CD14-positive monocyte (primary cell): ENCODE measurements at regions not wholly inside any gene's neighbourhood (a gene's known extent, or its start where the extent isn't known, plus 50 kb on each side); places are given as distances from the start of the nearest gene placed in this dataset.
A peak's percentile ranks its signal among the peaks of the same experiment; 100 is the strongest.

Experiments used
- DNase-seq, 3 donors: peaks; one replicate each; pipeline ENCODE4 v3.0.0-alpha.2; 2011 to 2022
- H2AFZ ChIP-seq: 2 replicates; pipeline ENCODE4 v1.6.0; 2012; ENCODE audit warnings: mild to moderate bottlenecking, low read depth, low read length, inconsistent platforms; ENCODE audit not compliant: insufficient read depth, poor library complexity, severe bottlenecking
- H3K27ac ChIP-seq, 2 donors: 1 replicate in 1 of 2; 2 replicates in 1 of 2; pipeline ENCODE4 v1.5.1; 2012 to 2013; ENCODE audit warnings: low read length in 2 of 2, control low read depth in 1 of 2, inconsistent platforms in 1 of 2, low read depth in 1 of 2, mild to moderate bottlenecking in 1 of 2
- H3K27me3 ChIP-seq, 2 donors: one replicate each; pipeline versions ENCODE4 v1.6.0 to v1.6.1; 2011 to 2013; ENCODE audit warnings: low read length in 2 of 2; ENCODE audit not compliant: control insufficient read depth in 2 of 2, insufficient read depth in 2 of 2
- H3K36me3 ChIP-seq, 2 donors: replicated peaks in 1 of 2; 1 replicate in 1 of 2; 2 replicates in 1 of 2; pipeline versions ENCODE4 v1.5.1 to v1.6.1; 2012 to 2013; ENCODE audit warnings: low read length in 2 of 2, control low read depth in 1 of 2, inconsistent platforms in 1 of 2, mild to moderate bottlenecking in 1 of 2; ENCODE audit not compliant: insufficient read depth in 2 of 2, control insufficient read depth in 1 of 2
- H3K4me1 ChIP-seq, 2 donors: 1 replicate in 1 of 2; 2 replicates in 1 of 2; pipeline versions ENCODE4 v1.5.1 to v1.6.1; 2012 to 2013; ENCODE audit warnings: low read length in 2 of 2, control low read depth in 1 of 2, inconsistent platforms in 1 of 2, mild to moderate bottlenecking in 1 of 2, moderate library complexity in 1 of 2; ENCODE audit not compliant: insufficient read depth in 2 of 2, control insufficient read depth in 1 of 2
- H3K4me2 ChIP-seq: replicated peaks from 2 replicates; pipeline ENCODE3; 2012; ENCODE audit warnings: low read length, moderate library complexity, mild to moderate bottlenecking; ENCODE audit not compliant: poor library complexity, severe bottlenecking; ENCODE audit errors: extremely low read depth
- H3K4me3 ChIP-seq, 3 experiments: fragments of 200-600 bp in 1 of 3; sonication (generic) in 1 of 3; replicated peaks in 1 of 3; 1 replicate in 2 of 3; 2 replicates in 1 of 3; pipeline ENCODE4 v1.5.1; 2011 to 2013; ENCODE audit warnings: low read length in 3 of 3, mild to moderate bottlenecking in 3 of 3, control low read depth in 2 of 3, low read depth in 2 of 3, inconsistent platforms in 1 of 3, moderate library complexity in 1 of 3
- H3K79me2 ChIP-seq: 2 replicates; pipeline ENCODE4 v1.6.0; 2012; ENCODE audit warnings: mild to moderate bottlenecking, control low read depth, inconsistent platforms, low read length, moderate library complexity; ENCODE audit not compliant: insufficient read depth
- H3K9ac ChIP-seq: 2 replicates; pipeline ENCODE4 v1.6.0; 2017; ENCODE audit warnings: low read length, mild to moderate bottlenecking; ENCODE audit not compliant: insufficient read depth, poor library complexity, severe bottlenecking
- H3K9me3 ChIP-seq, 2 donors: replicated peaks in 1 of 2; 1 replicate in 1 of 2; 2 replicates in 1 of 2; pipeline versions ENCODE4 v1.5.1 to v1.6.1; 2012 to 2013; ENCODE audit warnings: low read length in 2 of 2, control low read depth in 1 of 2; ENCODE audit not compliant: control insufficient read depth in 1 of 2, insufficient read depth in 1 of 2
- H4K20me1 ChIP-seq: 2 replicates; pipeline ENCODE4 v1.6.0; 2012; ENCODE audit warnings: mild to moderate bottlenecking, low read length, control low read depth, moderate library complexity; ENCODE audit not compliant: insufficient read depth
- H3K27ac Mint-ChIP-seq, 7 donors: one replicate each; pipeline ENCODE4 v1.8.0; 2020; ENCODE audit warnings: mild to moderate bottlenecking in 7 of 7, mixed read lengths in 7 of 7, moderate library complexity in 6 of 7, inconsistent platforms in 2 of 7
- H3K27me3 Mint-ChIP-seq, 3 donors: one replicate each; pipeline ENCODE4 v1.8.0; 2021 to 2022; ENCODE audit warnings: low read depth in 3 of 3, mild to moderate bottlenecking in 3 of 3, mixed read lengths in 3 of 3, moderate library complexity in 3 of 3, inconsistent platforms in 1 of 3
- H3K36me3 Mint-ChIP-seq, 2 donors: one replicate each; pipeline ENCODE4 v1.8.0; 2020; ENCODE audit warnings: mixed read lengths in 2 of 2, inconsistent platforms in 1 of 2, mild to moderate bottlenecking in 1 of 2
- H3K4me1 Mint-ChIP-seq: one replicate; pipeline ENCODE4 v1.8.0; 2020; ENCODE audit warnings: mild to moderate bottlenecking, mixed read lengths
- H3K4me3 Mint-ChIP-seq, 2 donors: one replicate each; pipeline ENCODE4 v1.8.0; 2020; ENCODE audit warnings: mild to moderate bottlenecking in 2 of 2, mixed read lengths in 2 of 2, moderate library complexity in 1 of 2
- H3K9me3 Mint-ChIP-seq, 7 donors: one replicate each; pipeline ENCODE4 v1.8.0; 2020 to 2022; ENCODE audit warnings: mixed read lengths in 7 of 7, mild to moderate bottlenecking in 6 of 7, moderate library complexity in 6 of 7, inconsistent platforms in 2 of 7
- CTCF ChIP-seq: fragments of 200-600 bp; IDR thresholded peaks from one replicate; pipeline ENCODE4 v1.8.0; 2022; ENCODE audit warnings: antibody characterized with exemption, mild to moderate bottlenecking
- WGBS: methylation state at CpG from one replicate; pipeline ENCODE4 v1.1.5; 2013; ENCODE audit warnings: missing lambda C conversion rate; ENCODE audit not compliant: insufficient coverage; 5-methylcytosine and 5-hydroxymethylcytosine counted together
- intact Hi-C, 2 donors: fragments of 100-400 bp; cut with micrococcal nuclease; formaldehyde crosslinking; loops; one replicate each; pipeline versions ENCODE4 v1.15.0 to v1.15.1; 2023

- Histone ChIP-seq H3K4me2 (no peak overlapping the region), H4K20me1 (no peaks in the 10 kb centered on the region), H2AFZ (no peak overlapping the region), H3K79me2 (no peaks in the 10 kb centered on the region), H3K4me3 (no peak overlapping the region), H3K4me1 (no peaks in the 10 kb centered on the region), H3K27ac (no peak overlapping the region), H3K9me3 (no peaks in the 10 kb centered on the region), H3K27me3 (peaks cover 0 to 6% of the 10 kb centered on the region in 2 donors), H3K36me3 (no peaks in the 10 kb centered on the region), H3K9ac (no peak overlapping the region)
- H3K9me3 Mint-ChIP-seq, result peaks cover 0 to 7% (median 0%) of the 10 kb centered on the region in 7 donors
- 80% methylated on average over 2 of the region's 6 CpGs for WGBS
- DNase-seq, result no peak
- H3K27ac Mint-ChIP-seq, result no peak overlapping the region
- intact Hi-C loops, result no loop called here
- H3K4me3 Mint-ChIP-seq, result peak overlapping the region in 1 of 2 donors; percentile 3
- no peak for TF ChIP-seq CTCF
- no peaks in the 10 kb centered on the region for H3K36me3 Mint-ChIP-seq
- H3K27me3 Mint-ChIP-seq, result peaks cover 9 to 37% (median 26%) of the 10 kb centered on the region in 3 donors
- no peaks in the 10 kb centered on the region for H3K4me1 Mint-ChIP-seq
These were observed 250.9 kb upstream of the SDK2 start for GRCh38 chr17:73895157-73895556.

GRCh38 chr17:73896966-73897365 lies 252.7 kb upstream of the SDK2 start:
- H3K4me1 ChIP-seq, result peaks cover 5 to 8% of the 10 kb centered on the region in 2 donors
- H3K9me3 Mint-ChIP-seq, result peaks cover 0 to 7% (median 2%) of the 10 kb centered on the region in 7 donors
- H3K4me2 ChIP-seq, result no peak overlapping the region
- H3K27ac Mint-ChIP-seq, result no peak overlapping the region
- H3K4me3 ChIP-seq, result no peak overlapping the region
- H3K27ac ChIP-seq, result no peak overlapping the region
- H4K20me1 ChIP-seq, result no peaks in the 10 kb centered on the region
- H3K36me3 Mint-ChIP-seq, result peaks cover 0 to 5% of the 10 kb centered on the region in 2 donors
- 80% methylated on average over 1 of the region's 4 CpGs for WGBS
- H3K27me3 Mint-ChIP-seq, result peaks cover 24 to 54% (median 44%) of the 10 kb centered on the region in 3 donors
- no peaks in the 10 kb centered on the region for H3K36me3 ChIP-seq
- no peak overlapping the region for H2AFZ ChIP-seq
- no peak overlapping the region for H3K4me3 Mint-ChIP-seq
- H3K79me2 ChIP-seq, result no peaks in the 10 kb centered on the region
- peaks cover 8 to 23% of the 10 kb centered on the region in 2 donors for H3K27me3 ChIP-seq
- DNase-seq, result no peak
- peaks cover 8% of the 10 kb centered on the region for H3K4me1 Mint-ChIP-seq
- intact Hi-C loops, result no loop called here
- H3K9me3 ChIP-seq, result no peaks in the 10 kb centered on the region
- TF ChIP-seq CTCF, result no peak
- H3K9ac ChIP-seq, result no peak overlapping the region
